GM18505 (cell line): ENCODE measurements at regions not wholly inside any gene's neighbourhood (a gene's known extent, or its start where the extent isn't known, plus 50 kb on each side); places are given as distances from the start of the nearest gene placed in this dataset.
"Not testable (repeated sequence)": the region's sequence is repeated elsewhere in the genome, so short reads cannot be mapped to it uniquely, and the experiment has no call there.

Experiments
- ATAC-seq: cut with Tn5 transposase; IDR thresholded peaks from one replicate; pipeline ENCODE4 v1.9.1; 2021; ENCODE audit not compliant: unreplicated experiment
- POLR2A ChIP-seq: IDR thresholded peaks from 4 replicates; pipeline ENCODE4 v1.6.1; 2011; ENCODE audit warnings: borderline replicate concordance; ENCODE audit not compliant: insufficient read depth, insufficient read length; ENCODE audit errors: extremely low read depth

DNA sequence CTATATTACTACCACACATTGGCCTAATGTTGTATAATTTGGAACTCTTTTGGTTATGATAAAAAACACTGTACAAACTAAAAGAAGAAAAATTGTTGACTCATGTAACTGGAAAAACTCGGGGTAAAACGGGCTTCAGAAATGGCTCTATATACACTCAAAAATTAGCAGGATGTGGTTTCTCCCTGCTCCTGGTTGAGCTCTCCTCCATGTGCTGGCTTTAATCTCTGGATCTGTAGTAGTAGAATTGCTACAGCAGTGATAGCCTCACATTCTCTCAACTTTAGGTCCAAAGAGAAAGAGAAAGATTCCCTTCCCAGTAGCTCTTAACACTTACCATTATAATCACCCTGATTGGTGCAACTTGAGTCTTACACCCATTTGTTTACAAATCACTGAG, 274.9 kb upstream of the GALNT5 start:
- no peak for TF ChIP-seq POLR2A
- no peak for ATAC-seq

DNA sequence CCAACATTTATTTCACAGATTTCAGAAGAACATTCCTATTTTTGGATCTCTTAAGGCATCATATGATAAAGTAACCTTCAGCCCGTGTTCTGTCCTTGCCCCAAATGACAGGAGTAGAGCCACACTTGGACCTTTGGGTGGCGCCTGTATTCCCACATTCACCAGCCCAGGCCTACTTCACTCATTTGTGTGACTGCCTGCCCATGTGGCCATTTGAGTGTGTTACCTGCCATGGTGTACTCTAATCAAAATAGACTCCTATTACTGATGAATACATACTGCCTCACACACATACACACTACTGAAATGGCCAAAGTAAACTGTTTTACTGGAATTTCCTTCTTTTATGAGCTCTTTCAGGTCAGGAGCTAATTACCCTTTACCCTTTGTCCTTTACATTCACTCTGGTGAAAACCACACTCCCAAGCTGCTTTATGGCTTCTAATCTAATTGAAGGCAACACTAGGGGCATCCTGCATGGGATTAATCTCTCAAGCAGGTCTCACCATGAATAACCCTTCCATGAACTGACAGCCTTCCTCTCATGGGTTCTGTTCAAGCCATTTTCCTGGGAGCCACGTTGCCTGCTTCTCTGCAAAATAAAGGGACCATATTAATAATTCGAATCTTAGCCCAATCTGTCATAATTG, 271.0 kb upstream of the GALNT5 start:
- ATAC-seq: no peak
- TF ChIP-seq POLR2A: no peak

DNA sequence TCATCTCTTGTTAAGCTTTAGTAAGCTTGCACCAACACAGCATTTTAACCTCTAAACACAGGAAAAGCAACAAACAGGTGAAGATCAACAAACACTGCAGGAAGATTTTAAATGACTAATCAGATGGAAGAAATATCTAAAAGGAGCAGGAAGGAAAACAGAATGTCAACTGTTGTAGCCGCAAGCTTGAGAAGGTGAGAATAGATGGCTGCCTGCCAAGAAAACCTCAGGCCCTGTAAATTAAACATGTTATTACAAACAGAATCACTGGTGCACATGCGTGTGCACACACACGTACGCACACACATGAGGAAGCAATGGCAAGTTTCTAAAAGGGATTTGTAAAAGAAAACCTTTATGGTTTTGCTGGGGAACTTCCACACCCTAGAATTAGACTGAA, 257.8 kb upstream of the GALNT5 start:
- TF ChIP-seq POLR2A: no peak
- no peak for ATAC-seq

DNA sequence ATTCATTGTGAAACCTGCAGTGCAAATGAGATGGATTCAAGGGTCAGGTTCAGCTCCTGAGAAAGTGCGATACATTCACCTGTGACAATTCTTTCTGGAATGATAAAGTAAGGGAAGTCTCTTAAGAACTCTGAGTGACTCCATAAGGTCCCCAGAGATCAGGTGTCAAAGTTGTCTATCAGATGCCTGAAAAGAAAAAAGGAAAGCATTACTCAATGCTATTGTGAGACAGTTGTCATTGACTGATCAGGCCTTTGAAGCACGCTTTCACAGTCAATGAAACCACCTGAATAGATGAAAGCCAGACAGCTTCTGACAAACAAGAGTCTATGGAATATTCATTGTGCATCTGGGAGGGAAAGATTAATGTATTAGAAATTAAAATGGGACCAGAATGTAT, 252.7 kb upstream of the GALNT5 start:
- ATAC-seq: no peak
- TF ChIP-seq POLR2A: no peak

DNA sequence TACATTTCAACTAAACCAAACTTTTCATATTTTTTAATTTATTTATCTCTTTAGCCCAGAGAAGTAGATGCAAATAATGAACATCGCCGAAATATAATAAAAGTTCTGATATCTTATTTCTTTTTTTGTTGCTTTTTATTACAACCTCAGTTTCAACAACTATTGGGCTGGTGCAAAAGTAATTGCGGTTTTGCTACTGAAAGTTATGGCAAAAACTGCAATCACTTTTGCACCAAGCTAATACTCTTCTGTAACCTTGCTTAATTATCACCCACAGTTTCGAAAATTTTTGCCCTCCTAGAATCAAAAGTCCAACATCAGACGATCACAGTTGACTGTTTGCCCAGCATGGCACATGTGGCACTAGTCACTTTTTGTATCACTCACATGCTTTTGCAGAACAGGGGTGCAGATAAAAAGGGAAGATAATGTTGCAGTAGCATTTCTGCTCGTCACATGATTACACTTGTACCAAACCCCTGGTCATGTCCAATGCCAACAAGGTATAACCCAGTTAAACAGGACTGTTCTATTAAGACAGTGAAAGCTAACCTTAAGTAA, 242.4 kb upstream of the GALNT5 start:
- no peak for TF ChIP-seq POLR2A
- ATAC-seq: no peak

DNA sequence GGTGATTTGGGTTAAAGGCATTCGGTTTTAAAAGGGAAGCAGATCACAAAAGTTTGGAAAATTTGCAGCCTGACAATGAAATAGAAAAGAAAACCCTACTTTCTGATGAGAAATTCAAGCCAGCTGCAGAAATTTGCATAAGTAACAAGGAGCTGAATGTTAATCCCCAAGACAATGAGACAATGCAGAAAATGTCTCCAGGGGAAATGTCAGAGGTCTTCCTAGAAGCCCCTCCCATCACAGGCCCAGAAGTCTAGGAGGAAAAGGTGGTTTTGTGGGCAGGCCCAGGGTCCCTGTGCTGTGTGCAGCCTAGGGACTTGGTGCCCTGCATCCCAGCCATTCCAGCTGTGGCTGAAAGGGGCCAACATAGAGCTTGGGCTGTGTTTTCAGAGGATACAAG, 234.2 kb upstream of the GALNT5 start:
- ATAC-seq: not testable (repeated sequence)

DNA sequence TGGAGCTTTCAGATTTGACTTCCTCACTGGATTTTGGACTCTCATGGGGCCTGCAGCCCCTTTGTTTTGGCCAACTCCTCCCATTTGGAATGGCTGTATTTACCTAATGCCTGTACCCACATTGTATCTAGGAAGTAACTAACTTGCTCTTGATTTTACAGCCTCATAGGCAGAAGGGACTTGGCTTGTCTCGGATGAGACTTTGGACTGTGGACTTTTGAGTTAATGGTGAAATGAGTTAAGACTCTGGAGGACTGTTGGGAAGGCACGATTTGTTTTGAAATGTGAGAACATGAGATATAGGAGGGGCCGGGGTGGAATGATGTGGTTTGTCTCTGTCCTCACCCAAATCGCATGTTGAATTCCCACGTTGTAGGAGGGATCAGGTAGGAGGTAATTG, 233.4 kb upstream of the GALNT5 start:
- no peak for ATAC-seq
- TF ChIP-seq POLR2A: no peak

DNA sequence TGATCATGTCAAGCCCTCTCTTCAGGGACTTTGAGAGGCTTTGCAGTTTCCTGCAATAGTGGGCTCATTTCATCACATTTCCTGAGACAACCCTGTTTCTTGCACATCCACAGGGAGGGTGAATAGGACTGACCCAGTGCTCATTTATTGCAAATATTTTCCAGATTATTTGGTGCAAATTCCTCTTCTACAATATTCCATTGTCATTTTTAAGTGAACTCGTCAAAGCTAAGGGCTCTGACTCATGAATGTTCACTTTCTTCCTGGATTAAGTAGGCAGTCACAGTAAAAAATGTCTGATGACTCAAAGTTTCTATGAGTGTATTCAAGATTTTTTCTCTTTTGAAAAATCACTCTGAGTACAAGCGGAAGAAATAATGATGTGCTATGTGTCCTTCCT, 225.5 kb upstream of the GALNT5 start:
- no peak for ATAC-seq
- no peak for TF ChIP-seq POLR2A

DNA sequence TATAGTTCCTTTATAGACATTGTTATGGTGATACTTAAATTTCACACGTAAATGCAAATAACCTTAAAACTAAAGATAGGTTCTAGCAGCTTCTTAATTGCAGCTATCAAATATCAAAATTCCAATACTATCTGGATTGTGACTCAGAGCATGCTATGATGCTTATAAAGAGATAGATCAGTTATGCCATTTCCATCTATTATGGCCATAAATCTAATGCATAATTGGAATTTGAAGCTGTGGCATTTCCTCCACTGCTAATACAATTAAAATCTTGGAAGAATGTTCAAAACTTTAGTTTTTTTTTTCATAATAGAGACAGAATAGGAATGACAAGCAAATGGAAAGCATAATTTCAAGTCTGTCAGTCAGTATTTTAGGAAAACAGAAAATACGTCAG, 220.8 kb upstream of the GALNT5 start:
- ATAC-seq: no peak
- TF ChIP-seq POLR2A: no peak

DNA sequence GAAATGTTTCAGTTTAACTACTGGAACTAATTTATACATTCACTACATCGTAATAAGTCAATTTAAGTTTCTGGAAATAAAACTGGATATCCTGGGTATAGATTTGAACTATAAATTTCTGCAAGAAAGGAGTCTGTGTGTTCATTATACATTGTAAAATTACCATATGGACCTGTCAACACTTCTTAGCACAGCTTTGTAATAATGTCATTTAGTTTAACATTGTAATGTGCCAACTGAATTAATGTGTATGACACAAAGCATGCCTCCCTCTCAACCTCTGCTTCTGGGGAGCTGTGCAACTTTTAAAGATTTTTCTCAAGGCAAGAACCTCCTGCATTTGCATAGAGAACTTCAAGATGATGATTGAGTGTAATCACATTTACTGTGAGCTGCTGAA, 213.7 kb upstream of the GALNT5 start:
- no peak for TF ChIP-seq POLR2A
- ATAC-seq: no peak

DNA sequence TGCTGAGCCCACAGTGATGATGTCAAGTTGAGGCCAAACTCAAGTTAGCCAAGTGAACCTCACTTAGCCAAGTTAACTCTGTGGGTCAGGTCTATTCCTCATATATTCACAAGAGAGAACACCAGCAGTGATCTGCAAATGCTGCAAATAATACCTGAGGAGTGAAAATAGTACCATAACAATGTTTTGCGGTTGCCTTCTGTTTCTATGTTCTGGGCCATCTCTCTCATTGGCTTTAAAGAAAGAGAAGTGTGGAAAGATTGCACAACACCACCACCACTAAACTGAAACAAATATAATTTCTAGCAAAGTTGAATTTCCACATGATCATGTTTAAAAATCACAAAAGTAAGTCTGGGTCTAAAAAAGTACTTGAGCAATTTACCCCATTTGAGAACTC, 211.1 kb upstream of the GALNT5 start:
- no peak for ATAC-seq
- no peak for TF ChIP-seq POLR2A

DNA sequence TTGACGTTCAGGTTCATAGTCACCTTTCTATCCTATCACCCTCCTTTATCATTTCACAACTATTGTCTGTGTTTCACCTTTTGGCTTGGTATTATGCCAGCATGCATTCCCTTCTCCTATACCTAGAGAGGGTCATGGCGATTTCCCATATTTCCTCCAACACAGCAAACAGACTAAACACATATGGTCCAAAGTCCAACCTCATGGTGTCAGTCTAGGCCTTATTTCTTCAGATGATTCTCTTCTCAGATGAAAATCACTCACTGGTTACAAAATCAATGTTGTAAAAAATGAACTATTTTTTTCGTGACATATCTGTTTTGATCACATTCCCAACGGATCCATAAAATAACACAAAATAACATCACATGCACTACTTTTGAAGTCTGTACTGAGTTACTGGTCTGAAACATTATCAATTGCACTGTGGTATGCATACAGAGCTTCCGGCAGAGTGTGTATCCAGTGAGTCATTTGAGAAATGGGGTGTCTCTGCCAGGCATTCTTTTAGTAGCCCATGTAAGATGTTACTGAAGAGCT, 204.8 kb upstream of the GALNT5 start:
- TF ChIP-seq POLR2A: no peak
- no peak for ATAC-seq

DNA sequence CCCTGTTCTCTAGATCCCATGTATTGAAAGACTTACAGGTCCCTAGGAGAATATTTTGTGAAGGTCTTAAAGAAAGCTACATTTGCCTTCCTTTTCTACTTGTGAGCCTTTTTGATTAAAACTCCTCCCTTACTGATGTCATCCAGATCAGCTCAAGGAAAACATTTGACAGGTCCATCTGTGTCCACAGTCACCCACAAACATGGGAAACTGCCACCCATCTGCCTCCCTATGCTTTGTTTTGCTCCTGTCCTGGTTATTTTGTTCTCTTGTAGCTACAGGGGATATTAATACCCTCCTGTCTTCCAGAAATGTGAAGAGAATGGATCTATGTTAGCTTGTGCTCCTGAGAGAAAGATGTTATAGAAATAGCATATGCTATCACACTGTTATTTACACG, 203.6 kb upstream of the GALNT5 start:
- no peak for ATAC-seq
- TF ChIP-seq POLR2A: no peak

DNA sequence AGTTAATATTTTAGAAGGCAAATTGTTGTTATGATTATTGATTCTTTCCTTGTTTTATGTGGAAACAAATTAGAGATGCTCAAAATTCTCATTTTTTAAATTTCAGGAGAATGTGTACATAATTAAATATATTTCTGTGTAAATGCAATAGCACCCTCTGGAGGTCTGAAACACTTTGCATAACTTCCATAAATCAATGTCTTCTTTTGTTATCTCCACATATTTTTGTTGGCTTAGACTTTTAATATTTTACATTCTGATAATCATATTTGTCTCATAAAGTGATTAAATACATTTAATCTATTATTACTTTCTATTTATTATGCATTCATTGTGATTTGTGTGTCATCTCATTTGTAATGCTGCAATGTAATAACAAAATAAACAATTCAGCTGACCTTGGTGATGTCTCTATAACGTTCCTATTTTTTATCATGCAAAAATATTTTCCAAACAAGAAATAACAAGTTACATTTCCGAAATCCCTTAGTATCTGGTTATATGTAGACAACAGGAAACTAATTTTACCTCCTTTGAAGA, 201.8 kb upstream of the GALNT5 start:
- TF ChIP-seq POLR2A: no peak
- ATAC-seq: no peak

DNA sequence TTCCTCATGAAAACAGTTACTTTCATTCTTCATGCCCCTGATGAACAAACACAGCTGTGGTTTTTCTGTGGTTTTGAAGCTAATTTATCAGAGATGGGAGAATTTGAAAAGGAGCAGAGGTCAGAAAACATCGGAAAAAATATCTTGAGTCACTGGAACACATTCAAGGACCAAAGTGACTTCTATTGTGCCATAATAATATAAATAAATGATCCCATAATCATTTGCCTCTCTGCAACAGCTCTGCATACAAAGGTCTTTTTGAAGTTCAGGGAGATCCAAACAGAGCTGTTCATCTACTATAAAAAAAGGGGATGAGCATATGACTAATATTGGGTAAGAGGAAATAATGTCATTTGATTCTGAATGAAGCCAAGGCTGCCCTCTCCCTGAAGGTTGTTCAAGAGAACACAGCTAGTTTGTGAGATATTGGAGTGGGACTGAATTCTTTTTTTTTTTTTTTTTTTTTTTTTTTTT, 201.3 kb upstream of the GALNT5 start:
- no peak for TF ChIP-seq POLR2A
- ATAC-seq: no peak

DNA sequence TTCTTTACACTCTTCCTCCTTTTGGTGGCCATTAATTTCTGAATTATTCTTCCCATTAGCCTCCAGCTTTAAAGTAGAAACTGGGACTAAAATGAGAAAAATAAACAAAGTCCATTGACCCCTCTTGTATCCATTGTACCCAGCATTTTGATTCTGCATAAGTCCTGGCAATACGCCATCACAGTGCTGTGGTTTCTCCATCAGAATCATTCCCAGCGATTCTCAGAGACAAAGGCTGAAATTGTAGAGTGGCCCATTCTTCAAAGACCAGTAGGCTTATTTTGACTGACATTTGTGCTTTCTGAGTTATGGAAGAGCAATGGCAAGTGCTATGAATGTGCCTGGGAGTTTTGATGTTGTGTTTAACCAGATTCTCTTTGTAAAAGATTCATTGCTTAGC, 199.3 kb upstream of the GALNT5 start:
- no peak for TF ChIP-seq POLR2A
- ATAC-seq: no peak
